Stimulated activated CD8-positive, alpha-beta memory T cell treated with anti-CD3 and anti-CD28 coated beads, Interleukin-4, amount 100 ng/mL, for 1 hour (primary cell): ENCODE measurements at regions not wholly inside any gene's neighbourhood (a gene's known extent, or its start where the extent isn't known, plus 50 kb on each side); places are given as distances from the start of the nearest gene placed in this dataset.

Experiments used
- DNase-seq, 2 donors: peaks; one replicate each; pipeline ENCODE4 v3.0.0-alpha.2; 2020; ENCODE audit warnings: low read depth in 2 of 2, low spot score in 1 of 2

- no peak for DNase-seq
Observed at GRCh38 chr2:129860088-129860487, 119.4 kb upstream of the RAB6C start.

DNA sequence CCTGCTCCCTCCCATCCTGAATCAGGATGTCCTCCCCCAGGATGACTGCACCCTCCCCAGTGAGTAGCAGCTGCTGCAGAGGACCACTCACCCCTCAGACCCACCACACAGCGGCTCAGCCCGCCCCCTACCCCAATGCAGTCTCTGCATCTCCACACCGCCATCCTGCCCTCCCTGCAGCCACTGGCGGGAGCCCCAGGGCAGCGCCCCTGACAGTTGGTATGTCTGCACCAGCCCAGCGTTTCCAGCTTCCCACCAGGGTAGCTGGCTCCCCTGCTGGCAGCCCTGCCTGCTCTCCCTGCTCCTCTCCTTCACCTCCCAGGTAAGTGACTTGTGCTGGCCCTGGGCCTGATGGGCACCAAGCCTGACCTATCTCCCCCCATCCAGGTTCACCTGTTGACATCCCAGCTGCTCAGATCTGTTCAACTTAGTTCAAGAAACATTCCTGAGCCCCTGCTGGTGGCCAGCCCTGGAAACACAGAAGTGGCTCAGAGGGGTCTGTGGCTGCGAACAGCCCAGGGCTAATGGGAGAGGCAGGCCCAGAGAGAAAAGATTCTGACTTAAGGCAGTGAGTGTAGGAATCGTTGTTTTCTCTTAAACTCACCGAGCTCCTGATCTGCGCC, 117.7 kb upstream of the RAB6C start:
- DNase-seq: no peak

- DNase-seq: no peak
Observed at GRCh38 chr2:129862668-129863067, 116.8 kb upstream of the RAB6C start.

- no peak for DNase-seq
Observed at GRCh38 chr2:129863350-129863749, 116.1 kb upstream of the RAB6C start.

DNA sequence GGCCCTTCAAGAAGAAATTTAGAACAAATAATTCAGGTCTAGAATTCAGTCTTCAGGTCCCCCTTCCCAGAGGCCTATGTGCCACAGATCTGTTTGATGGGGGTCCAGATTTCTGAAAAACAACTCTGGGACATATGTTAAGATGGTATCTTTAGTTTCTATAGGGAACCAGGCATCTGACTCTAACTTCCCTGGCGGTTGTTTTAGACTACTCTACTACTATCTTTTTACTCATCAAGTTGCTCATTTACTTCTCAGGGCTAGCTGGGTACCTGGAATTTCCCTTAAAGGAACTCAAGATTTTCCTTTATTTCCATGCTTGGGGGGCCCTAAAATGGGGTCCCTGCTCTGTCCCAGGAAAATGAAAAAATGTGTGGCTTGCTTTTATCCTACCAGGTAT, 114.7 kb upstream of the RAB6C start:
- no peak for DNase-seq

DNA sequence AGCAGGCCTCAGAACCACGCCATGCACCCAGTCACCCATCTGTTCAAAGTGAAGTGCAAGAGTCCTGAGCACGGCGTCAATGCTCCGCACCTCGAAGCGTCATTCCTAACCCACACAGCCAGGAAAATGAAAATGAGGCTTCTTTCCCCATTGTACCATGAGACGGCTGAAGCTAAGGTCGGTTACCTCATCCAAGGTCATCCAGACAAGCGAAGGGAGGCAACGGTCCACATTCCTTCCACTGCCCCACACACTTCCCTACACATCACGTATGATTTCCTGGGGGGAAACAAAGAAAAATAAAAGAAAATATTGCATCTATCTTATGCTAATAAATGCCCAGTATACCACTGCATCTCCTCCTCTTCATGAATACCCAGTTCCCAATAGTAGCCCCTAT, 113.5 kb upstream of the RAB6C start:
- no peak for DNase-seq

DNA sequence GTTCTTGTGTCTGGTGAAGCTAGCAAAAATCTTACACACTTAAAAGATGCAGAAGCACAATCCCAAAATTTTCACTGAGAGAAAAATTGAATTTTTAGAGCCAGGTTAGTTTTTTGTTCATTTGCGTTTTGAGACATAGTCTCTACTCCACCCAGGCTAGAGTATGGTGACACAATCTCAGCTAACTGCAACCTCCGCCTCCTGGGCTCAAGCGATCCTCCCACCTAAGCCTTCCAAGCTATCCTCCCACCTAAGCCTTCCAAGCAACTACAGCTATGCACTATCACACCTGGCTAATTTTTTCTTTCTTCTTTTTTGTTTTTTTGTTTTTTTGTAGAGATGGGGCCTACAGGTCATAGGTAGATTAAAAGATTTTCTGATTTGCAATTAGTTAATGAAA, 113.1 kb upstream of the RAB6C start:
- no peak for DNase-seq

- no peak for DNase-seq
Observed at GRCh38 chr2:129868151-129868550, 111.3 kb upstream of the RAB6C start.

- DNase-seq: no peak
Observed at GRCh38 chr2:129870685-129871241, 108.7 kb upstream of the RAB6C start.

DNA sequence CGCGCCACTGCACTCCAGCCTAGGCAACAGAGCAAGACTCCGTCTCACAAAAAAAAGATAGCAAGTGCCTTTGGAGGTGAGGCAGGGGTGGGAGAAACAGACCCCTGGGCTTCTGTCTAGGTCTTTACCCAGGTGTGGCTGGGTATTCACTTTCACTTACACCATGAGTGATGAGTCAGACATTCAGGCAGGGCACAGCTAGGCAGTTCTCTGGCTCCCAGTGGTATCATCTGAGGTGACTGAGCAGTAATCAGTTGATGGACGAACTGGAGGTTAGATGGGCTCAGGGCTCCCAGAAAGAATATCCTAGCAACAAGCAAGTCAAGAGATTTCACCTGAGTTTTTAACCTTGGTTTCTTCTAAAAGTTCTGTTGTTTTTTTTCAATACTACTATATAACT, 107.0 kb upstream of the RAB6C start:
- no peak for DNase-seq

- DNase-seq: no peak
Observed at GRCh38 chr2:129876541-129876940, 102.9 kb upstream of the RAB6C start.

DNA sequence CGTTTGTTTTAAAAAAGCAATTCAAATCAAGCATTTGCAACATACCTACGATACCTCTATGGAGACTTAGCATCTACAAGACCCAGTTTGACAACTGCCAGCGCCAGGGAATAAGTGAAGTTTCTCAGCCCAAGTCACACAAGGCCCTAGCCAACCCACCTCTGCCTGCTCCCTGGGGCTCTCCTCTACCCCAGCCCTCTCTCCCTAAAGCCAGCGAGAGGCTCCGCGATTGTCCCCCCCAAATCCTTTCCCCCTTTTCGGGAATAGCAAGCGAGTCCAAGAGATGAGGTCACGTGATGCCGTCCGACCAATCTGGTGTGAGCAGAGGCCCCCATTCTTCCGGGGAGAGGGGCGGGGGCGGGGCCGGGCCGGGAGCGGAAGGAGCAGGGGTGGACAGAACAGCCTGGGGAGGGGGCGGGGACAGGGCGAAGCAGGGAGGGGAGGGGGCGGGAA, 102.2 kb upstream of the RAB6C start:
- peak; percentile 70 to 71 for DNase-seq

GRCh38 chr2:129877795-129878775, 101.4 kb upstream of the RAB6C start:
- no peak for DNase-seq

DNA sequence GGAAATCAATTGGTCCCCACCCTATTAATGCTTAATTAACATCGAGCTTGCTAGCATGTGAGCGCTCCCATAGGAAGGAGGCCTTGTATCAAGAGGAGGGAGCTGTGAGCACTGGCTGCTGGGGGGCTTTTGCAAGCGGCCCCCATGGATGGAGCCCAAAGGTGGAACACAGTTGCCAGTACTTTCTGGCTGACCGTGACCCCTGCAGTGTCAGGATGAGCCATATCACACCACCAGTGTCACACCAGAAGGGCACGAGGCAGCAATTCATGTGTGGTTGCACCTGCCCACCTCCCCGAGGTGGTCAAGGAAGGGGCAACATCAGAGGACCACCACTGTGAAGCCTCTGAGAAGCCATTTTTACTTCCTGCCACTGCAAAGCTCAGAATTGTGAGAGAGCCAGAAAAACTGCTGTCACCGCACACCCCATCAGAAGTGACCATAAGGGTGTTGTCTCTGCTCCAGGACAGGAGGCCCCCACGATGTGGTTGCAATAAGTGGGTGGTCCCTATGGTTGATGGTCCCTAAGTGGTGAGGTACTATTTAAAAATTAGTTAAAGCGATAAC, 99.8 kb upstream of the RAB6C start:
- DNase-seq: no peak

DNA sequence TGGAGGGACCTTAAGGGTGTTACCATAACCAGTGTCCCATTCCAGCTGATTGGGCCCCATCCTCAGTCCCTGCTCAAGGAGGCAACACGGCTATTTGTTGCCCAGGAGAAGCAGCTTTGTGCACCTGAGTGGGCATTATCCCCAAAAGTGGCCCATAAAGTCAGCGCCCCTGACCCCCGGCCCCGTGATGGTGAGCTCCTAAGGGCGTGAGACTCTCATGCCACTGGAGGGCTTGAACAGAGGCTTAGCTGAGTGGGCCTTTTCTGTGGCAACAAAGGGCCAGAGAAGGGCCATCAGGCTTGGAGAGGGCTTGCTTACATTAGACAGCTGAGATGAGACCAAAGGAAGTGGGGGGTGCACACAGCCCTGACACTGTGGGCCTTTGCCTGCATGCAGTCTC, 99.2 kb upstream of the RAB6C start:
- no peak for DNase-seq

- DNase-seq: no peak
Observed at GRCh38 chr2:129880971-129881370, 98.5 kb upstream of the RAB6C start.

- no peak for DNase-seq
Observed at GRCh38 chr2:129881786-129882396, 97.6 kb upstream of the RAB6C start.

GRCh38 chr2:129882476-129882875, 97.0 kb upstream of the RAB6C start:
- no peak for DNase-seq

- DNase-seq: no peak
Observed at GRCh38 chr2:129883121-129883520, 96.3 kb upstream of the RAB6C start.

- DNase-seq: no peak
Observed at GRCh38 chr2:129884221-129884786, 95.2 kb upstream of the RAB6C start.

GRCh38 chr2:129885735-129886134, 93.7 kb upstream of the RAB6C start:
- no peak for DNase-seq
